ENCODE measurements at regions not wholly inside any gene's neighbourhood (a gene's known extent, or its start where the extent isn't known, plus 50 kb on each side); places are given as distances from the start of the nearest gene placed in this dataset.

DNA sequence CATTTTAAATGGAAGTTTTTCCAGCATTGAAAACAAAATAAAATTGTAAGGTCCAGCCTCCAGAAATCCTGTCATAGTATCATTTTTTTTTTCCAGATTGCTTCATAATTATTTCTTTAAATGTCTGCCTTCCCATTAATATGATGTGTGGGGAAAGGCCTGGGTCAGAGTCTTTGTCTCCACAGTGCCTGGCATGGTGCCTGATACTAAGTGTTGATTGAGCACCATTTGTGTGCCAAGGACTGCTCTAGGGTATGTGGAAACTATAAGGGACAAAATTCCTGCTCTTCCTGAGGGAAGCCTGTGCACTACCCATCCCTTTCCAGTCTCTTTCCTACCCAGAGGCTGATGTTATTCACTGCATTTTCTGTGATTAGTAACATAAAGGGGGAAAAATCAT lies 53.1 kb upstream of the BEND4 start:
- TF ChIP-seq CTCF (IDR thresholded peaks at IDR 0.05; ENCODE audit: borderline replicate concordance, control extremely low read depth, extremely low read depth, insufficient read depth, missing control alignments), result no peak
- in situ Hi-C loops (cut with MboI; ENCODE audit: low sequenced_read_pairs, unreplicated experiment), result no loop called here
- DNase-seq (ENCODE audit: low spot score), result no peak

DNA sequence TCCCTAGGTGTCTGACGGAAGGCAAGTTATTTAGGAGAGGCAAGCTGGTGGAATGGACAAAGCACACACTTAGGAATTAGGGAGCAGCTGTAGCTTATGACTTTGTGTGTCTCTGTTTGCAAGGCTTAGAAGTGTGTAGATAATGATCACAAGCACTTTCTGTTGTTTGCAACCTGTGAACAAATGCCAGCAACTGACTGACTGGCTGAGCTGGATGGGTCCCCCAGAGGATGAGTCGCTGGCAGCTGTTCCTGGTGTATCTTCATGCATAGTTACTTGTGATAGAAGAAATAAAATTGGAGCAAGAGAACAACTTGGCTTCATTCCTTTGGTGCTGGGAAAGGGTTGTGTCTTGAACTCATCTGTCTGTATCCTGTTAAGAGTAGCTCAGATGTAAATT lies 64.2 kb upstream of the BEND4 start:
- in situ Hi-C loops (cut with MboI; ENCODE audit: low sequenced_read_pairs, unreplicated experiment), result no loop called here
- DNase-seq (ENCODE audit: low spot score), result no peak
- TF ChIP-seq CTCF (IDR thresholded peaks at IDR 0.05; ENCODE audit: borderline replicate concordance, control extremely low read depth, extremely low read depth, insufficient read depth, missing control alignments), result no peak

DNA sequence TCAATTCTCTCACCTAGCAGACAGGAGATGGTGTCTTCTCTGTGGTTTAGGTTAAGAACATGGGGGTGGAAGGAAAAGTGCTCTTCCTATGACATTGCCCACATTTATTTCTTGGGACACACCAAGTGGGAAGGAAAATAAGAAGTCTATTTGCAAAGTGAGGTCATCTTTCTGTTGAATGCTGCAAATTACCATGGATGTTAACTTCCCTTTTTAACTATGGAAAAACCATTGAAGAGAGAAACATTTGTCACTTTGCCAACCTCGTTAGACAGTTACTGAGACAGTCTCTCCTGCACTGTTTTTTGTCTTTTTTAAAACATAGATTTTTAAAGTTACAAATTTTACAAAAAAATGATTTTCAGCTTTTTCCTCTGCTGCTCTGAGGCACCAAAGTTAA lies 72.8 kb upstream of the BEND4 start:
- no peak for TF ChIP-seq CTCF (IDR thresholded peaks at IDR 0.05; ENCODE audit: borderline replicate concordance, control extremely low read depth, extremely low read depth, insufficient read depth, missing control alignments)
- DNase-seq (ENCODE audit: low spot score), result no peak
- in situ Hi-C loops (cut with MboI; ENCODE audit: low sequenced_read_pairs, unreplicated experiment), result no loop called here

GRCh38 chr4:42234817-42235216 lies 82.4 kb upstream of the BEND4 start:
- TF ChIP-seq CTCF (IDR thresholded peaks at IDR 0.05; ENCODE audit: borderline replicate concordance, control extremely low read depth, extremely low read depth, insufficient read depth, missing control alignments), result no peak
- in situ Hi-C loops (cut with MboI; ENCODE audit: low sequenced_read_pairs, unreplicated experiment), result no loop called here
- DNase-seq (ENCODE audit: low spot score), result no peak

- in situ Hi-C loops (cut with MboI; ENCODE audit: low sequenced_read_pairs, unreplicated experiment), result no loop called here
- no peak for DNase-seq (ENCODE audit: low spot score)
- no peak for TF ChIP-seq CTCF (IDR thresholded peaks at IDR 0.05; ENCODE audit: borderline replicate concordance, control extremely low read depth, extremely low read depth, insufficient read depth, missing control alignments)
Measured at GRCh38 chr4:42235304-42236021, 83.0 kb upstream of the BEND4 start.

DNA sequence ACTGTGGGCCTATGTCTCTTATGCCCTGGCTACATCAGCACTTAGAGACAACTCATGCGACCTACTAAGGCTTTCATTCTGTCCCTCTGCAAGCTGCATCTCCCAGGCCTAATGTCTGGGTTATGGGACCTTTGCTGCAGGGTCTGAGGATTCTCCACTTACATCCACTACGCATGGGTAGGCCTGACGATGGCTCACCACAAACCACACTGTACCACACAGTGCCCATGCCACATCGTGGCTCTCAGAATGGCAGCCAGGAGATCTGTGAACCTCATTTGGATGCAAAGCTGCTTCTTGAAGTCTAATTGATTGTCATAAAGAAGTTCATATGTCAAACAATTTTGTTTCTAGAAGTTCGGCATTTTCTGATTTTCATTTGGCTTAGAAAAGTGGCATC lies 84.6 kb upstream of the BEND4 start:
- DNase-seq (ENCODE audit: low spot score), result no peak
- TF ChIP-seq CTCF (IDR thresholded peaks at IDR 0.05; ENCODE audit: borderline replicate concordance, control extremely low read depth, extremely low read depth, insufficient read depth, missing control alignments), result no peak
- in situ Hi-C loops (cut with MboI; ENCODE audit: low sequenced_read_pairs, unreplicated experiment), result no loop called here
